SIG-M5 treated with dmso at 0.1 percent for 504 hours (cell line): ENCODE measurements at regions not wholly inside any gene's neighbourhood (a gene's known extent, or its start where the extent isn't known, plus 50 kb on each side); places are given as distances from the start of the nearest gene placed in this dataset.

ENCODE experiments used
- DNase-seq: peaks from one replicate; lab custom pipeline; 2025; ENCODE audit not compliant: unreplicated experiment; lab: John Stamatoyannopoulos, UW

DNA sequence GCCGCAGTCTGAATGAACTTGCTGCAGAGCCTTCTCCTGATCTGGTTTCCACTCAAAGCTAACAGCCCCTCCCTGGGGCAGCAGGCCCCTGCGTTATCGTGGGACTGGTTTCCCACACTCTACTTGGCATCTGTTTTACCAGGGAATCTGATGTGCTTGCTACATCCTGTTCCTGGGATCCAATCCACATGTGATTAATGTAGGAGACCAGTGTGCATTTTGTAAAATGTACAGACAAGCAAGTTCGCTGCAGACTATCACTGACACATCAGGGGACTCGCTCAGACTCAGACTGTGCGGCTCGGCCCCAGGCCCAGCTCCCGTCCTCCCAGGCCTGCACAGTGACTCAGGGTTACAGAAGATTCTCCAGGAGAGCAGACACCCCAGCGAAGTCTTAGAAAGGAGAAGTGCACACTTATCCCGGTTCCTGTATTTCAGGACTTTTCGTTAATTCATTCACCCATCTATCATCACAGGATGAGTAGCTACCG lies 340.1 kb downstream of the MATN1 start:
- DNase-seq: no peak

GRCh38 chr1:30382496-30382895 lies 340.9 kb downstream of the MATN1 start:
- DNase-seq: no peak

- no peak for DNase-seq
Measured at GRCh38 chr1:30381671-30382365, 341.6 kb downstream of the MATN1 start.

GRCh38 chr1:30381266-30381665 lies 342.1 kb downstream of the MATN1 start:
- DNase-seq: no peak

DNA sequence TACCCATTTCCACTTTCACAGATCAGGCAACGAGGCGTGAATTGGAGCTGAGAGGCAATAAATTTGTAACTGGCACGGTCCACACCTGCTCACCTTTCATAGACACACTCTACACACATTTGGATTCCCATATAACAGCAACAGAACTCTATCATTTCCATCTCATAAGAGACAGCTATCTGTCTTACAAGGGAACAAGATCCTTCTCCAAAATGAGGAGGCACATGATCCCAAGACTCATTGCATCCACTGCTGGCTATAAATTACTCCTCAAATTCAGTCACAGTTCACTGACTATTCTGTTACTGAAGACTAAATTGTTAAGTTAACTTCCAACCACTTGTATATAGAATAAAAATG lies 342.8 kb downstream of the MATN1 start:
- DNase-seq: no peak

DNA sequence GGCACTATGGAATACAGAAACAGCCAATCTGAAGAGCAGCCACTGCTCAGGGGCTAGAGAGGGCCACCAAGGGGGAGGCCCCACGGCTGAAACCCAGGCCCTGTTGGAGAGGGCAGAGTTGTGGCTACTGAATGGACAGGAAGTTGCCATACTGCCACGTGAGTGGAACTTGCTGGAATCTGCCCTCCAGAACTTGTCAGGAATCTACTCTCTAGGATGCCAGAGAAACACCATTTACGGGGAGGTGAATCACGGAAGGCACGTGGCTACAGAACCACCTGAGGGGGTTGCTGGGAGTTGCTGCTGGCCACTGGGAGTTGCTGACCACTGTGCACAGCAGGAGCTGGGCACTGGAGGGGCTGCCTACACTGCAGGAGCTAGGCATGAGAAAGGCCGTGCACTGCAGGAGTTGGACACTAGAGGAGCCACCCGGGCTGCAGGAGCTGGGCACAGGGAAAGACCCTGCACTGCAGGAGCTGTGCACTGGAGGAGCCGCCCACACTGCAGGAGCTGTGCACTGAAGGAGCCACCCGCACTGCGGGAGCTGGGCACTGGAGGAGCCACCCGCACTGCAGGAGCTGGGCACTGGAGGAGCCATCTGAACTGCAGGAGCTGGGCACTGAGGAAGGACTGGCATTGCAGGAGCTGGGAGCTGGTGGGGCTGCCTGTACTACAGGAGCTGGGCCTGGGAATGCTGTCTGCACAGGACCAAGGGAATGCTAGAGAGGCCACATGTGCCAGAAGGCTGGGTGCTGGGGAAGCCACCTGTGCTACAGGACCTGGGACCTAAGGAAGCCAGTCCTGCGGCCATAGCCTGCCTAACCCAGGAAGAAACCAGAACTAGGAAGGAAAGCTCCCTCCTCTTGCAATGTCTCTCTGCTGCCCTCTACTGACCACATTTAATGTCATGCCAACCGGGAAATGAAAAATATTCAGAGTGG lies 343.4 kb downstream of the MATN1 start:
- DNase-seq: peak; percentile 79

GRCh38 chr1:30378991-30379581 lies 344.3 kb downstream of the MATN1 start:
- DNase-seq: no peak

- no peak for DNase-seq
Measured at GRCh38 chr1:30378003-30378596, 345.3 kb downstream of the MATN1 start.

DNA sequence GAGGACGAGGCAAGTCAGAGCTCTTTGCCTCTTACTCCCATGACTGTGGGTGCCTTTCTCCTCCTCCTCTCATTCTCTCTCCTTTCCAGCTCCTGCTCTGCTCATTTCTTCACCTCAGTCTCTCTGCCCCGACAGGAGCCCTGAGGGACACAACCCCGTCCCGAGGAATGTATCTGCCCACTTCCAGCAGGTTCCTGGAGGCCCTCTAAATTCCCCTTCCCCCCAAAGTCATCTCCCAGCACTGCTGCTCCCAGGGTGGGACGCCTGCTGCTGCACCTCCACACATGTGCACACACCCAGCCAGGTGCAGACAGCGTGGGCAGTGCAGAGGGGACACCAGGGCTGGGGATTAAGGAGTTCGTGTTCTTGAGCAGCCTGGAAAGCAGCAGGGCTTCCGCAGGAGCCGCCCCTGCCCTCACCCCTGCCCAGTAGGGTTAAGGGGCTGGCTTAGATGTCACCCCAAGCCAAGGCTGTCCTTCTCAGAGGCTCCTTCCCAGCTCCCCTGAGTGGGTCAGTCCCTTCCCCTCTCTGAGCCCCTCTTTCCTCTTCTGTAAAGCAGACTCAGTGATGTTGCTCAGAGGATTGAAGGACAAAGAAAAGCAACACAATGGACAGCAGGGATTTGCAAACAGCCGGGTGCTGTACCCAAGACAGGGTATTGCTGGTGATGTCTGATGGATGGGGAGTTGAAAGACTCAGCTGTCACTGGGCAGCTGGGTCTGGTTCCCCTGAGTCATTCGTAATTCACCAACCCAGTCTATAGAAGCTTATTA lies 346.0 kb downstream of the MATN1 start:
- no peak for DNase-seq

GRCh38 chr1:30376054-30376697 lies 347.2 kb downstream of the MATN1 start:
- no peak for DNase-seq

DNA sequence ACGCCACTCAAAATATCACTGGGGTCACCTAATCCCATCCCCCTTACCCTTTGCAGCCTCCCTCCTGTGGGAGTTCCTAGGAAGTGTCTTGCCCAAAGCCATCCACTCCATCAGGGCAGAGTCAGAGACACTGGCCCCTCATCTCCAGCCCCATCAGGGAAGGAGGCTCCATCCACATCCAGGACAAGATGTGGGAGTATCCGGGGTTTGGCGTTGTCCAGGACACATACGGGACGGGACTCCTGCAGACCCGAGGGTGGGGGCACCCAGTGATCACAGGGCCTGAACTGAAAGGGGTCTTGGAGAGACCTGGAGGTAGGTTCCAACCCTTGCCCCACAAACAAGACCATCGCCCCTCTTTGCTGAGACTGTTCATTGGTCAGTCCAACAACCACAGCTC lies 348.2 kb downstream of the MATN1 start:
- DNase-seq: no peak

DNA sequence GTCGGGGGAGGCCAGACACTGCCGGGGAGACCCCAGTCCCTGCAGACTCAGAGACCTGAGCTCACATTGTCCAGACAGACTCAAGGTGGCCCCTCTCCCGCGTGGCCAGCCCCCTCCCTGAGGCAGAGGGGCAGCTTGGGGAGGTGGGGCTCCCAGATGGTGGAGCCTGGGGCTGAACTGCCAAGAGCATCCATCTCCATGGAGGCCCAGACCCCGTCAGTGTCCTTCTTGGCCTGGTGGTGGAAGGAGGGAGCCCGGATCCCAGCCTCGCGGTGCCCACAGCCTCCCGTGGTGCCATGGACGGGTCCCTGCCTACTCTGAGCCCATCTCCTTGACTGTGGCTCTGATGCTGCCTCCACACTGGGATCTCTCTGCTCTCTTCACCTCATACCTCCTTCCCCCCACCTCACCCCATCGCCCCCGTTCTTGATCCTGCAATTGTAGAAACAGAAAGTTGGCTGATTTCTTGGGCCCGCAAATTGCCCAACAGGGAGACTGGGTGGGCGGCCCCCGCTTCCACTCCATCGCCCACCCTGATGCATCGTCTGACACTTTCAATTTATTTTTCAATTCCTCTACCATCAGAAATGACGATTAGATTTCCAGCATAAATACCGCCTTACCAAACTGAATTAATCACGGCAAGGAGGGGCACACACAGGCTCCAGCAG lies 348.9 kb downstream of the MATN1 start:
- DNase-seq: no peak

DNA sequence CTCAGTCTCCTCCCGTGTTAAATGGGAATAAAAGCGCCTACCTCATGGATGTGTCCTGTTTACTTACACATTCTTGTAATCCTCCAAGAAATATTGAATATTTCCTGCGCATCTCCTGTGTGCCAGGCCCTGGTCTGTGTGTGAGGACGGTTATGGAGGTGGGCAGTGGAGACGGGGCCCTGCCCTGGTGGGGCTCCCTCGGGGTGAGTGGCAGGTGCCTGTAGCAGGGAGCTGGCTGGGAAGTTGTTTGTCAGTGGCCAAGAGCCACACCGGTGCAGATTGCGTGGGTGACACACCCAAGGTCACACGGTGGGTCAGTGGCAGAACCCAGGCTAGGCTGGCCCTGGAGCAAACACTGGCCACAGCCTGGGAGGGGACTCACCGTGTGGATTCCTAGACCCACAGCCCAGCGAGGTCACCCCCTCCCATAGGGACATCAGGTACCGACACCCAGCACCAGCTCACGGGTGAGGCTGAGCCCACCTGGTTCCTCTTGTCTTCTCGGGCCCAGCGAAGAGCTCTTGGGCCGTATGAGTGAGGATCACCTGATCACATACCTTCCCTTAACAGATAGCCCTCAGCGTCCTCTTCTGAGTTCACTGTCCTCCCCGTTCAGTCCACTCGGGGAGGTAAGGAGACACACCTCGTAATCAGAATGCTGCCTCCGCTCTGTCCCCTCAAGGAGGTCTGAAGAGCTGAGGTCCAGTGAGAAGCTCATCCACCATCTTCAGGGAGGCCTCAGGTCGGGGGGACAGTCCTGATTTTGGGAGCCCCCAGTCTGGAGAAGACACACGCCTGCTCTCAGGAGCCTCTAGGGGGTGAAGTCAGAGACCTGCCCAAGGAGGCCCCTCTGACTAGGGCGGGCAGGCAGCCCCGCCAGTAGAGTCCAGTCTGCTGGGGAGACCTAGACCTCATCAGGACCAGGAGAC lies 349.6 kb downstream of the MATN1 start:
- DNase-seq: no peak

DNA sequence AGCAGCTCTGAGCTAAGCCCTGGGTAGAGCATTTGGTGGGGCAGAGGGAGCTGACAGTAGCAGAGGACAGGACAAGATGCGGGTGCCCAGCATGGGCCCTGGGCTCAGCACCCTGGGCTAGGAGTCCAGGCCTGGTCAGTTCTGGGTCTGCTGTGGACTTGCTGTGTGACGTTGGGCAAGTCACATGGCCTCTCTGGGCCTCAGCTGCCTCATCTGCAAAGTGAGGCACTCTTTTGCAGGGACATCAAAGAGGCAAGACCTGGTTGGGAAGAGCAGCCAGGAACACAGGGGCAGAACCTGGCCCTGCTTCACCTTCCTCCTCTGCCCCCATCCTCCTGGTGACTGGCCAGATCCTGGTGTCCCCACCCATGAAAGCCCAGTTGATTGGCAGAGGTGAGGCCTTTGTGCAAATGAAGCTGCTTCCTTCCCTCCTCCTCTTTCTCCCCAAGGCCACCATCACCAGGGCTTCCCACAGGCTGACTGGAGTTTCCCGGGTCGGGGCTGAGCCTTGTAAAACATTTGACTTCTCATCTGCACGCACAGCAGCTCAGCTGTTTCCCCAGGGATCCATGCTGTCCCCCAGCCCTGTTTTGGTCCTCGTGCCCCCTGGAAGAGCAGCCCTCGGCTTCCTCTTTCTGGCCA lies 350.5 kb downstream of the MATN1 start:
- no peak for DNase-seq

GRCh38 chr1:30371888-30372791 lies 351.2 kb downstream of the MATN1 start:
- DNase-seq: no peak

DNA sequence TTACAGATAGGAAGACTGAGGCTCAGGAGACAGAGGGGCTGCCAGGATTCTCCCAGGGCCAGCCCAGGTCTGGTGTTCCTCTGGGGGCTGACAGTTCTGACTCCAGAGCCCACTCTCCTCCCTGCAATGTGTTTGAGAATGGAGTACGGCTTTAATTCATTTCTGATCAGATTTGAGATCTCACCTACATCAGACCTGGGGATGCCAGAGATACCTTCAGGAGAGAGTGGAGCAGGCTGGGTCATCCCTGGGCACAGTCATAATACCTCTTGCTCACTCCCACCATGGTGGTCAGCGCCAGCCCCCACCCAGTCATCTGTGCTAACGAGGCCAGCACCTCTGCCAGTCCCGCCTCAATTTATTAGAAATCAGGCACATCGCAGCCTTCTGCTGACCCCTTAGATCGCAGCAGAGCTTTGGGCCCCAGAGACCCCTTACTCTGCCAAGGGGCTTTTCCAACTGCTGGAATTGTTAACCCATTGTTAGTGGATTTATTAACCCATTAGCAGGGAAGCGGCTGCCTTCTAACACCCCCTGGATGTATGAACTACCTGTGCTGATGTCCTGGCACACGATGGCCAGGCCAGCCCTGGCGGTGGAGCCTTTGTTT lies 352.1 kb downstream of the MATN1 start:
- no peak for DNase-seq
